GM23338 (cell line): ENCODE measurements at regions not wholly inside any gene's neighbourhood (a gene's known extent, or its start where the extent isn't known, plus 50 kb on each side); places are given as distances from the start of the nearest gene placed in this dataset.

Source experiments
- ATAC-seq: fragments of 200-7000 bp; cut with Tn5 transposase; 3 replicates; pipeline ENCODE4 v1.9.1; 2020
- DNase-seq: peaks from one replicate; pipeline ENCODE4 v3.0.0-alpha.2; 2015; ENCODE audit warnings: low spot score
- H2AFZ ChIP-seq: fragments of 200-600 bp; sonication (generic); 2 replicates; pipeline ENCODE4 v1.8.0; 2016; ENCODE audit warnings: antibody characterized with exemption, mild to moderate bottlenecking, moderate library complexity
- H3F3A ChIP-seq: fragments of 200-600 bp; sonication (generic); replicated peaks from 2 replicates; pipeline ENCODE4 v1.8.0; 2017; ENCODE audit warnings: antibody characterized with exemption, mixed run types, low read depth
- H3K27ac ChIP-seq: fragments of 200-600 bp; sonication (generic); 2 replicates; pipeline ENCODE4 v1.6.1; 2016; ENCODE audit warnings: low read depth
- H3K27me3 ChIP-seq: fragments of 200-600 bp; sonication (generic); 2 replicates; pipeline ENCODE4 v1.8.0; 2016; ENCODE audit warnings: mild to moderate bottlenecking, mixed run types, moderate library complexity; ENCODE audit not compliant: insufficient read depth
- H3K36me3 ChIP-seq: fragments of 200-600 bp; sonication (generic); 2 replicates; pipeline ENCODE4 v1.8.0; 2016; ENCODE audit warnings: mild to moderate bottlenecking; ENCODE audit not compliant: insufficient read depth
- H3K4me1 ChIP-seq: fragments of 200-600 bp; sonication (generic); 2 replicates; pipeline ENCODE4 v1.8.0; 2016; ENCODE audit warnings: mild to moderate bottlenecking, moderate library complexity; ENCODE audit not compliant: insufficient read depth
- H3K4me2 ChIP-seq: fragments of 200-600 bp; sonication (generic); 2 replicates; pipeline ENCODE4 v1.7.1; 2017; ENCODE audit warnings: mixed run types
- H3K4me3 ChIP-seq: fragments of 200-600 bp; sonication (generic); 2 replicates; pipeline ENCODE4 v1.6.1; 2016; ENCODE audit warnings: mixed run types
- H3K79me2 ChIP-seq: fragments of 200-600 bp; sonication (generic); replicated peaks from 2 replicates; pipeline ENCODE4 v1.8.0; 2017; ENCODE audit warnings: mild to moderate bottlenecking; ENCODE audit not compliant: insufficient read depth
- H3K9me2 ChIP-seq: fragments of 200-600 bp; sonication (generic); 2 replicates; pipeline ENCODE4 v1.8.0; 2017; ENCODE audit not compliant: insufficient read depth
- H4K20me1 ChIP-seq: fragments of 200-600 bp; sonication (generic); replicated peaks from 2 replicates; pipeline ENCODE4 v1.8.0; 2017; ENCODE audit warnings: mild to moderate bottlenecking; ENCODE audit not compliant: insufficient read depth
- H3K27ac Mint-ChIP-seq: 2 replicates; pipeline ENCODE4 v1.8.0; 2020; ENCODE audit warnings: inconsistent platforms, mild to moderate bottlenecking, moderate library complexity, mixed read lengths
- H3K27me3 Mint-ChIP-seq: 3 replicates; pipeline ENCODE4 v1.8.0; 2022; ENCODE audit warnings: low read depth, mild to moderate bottlenecking, moderate library complexity, mixed read lengths, inconsistent platforms; ENCODE audit not compliant: insufficient read depth, poor library complexity
- H3K36me3 Mint-ChIP-seq: 3 replicates; pipeline ENCODE4 v1.8.0; 2021; ENCODE audit warnings: low read depth, mild to moderate bottlenecking, inconsistent platforms, moderate library complexity, mixed read lengths
- H3K4me1 Mint-ChIP-seq: 3 replicates; pipeline ENCODE4 v1.8.0; 2020; ENCODE audit warnings: mild to moderate bottlenecking, inconsistent platforms, mixed read lengths
- H3K4me3 Mint-ChIP-seq: 3 replicates; pipeline ENCODE4 v1.8.0; 2021; ENCODE audit warnings: moderate library complexity, mild to moderate bottlenecking, inconsistent platforms, mixed read lengths
- H3K9me3 Mint-ChIP-seq: 3 replicates; pipeline ENCODE4 v1.8.0; 2020; ENCODE audit warnings: moderate library complexity, mild to moderate bottlenecking, inconsistent platforms, mixed read lengths
- EZH2 ChIP-seq: fragments of 200-600 bp; sonication (generic); IDR thresholded peaks from one replicate; pipeline ENCODE4 v1.8.0; 2017; ENCODE audit warnings: antibody characterized with exemption, mild to moderate bottlenecking, low read depth; ENCODE audit not compliant: unreplicated experiment
- TF ChIP-seq, protein P1 (sequence below): IDR thresholded peaks from one replicate; pipeline ENCODE4 v1.6.1; 2018; ENCODE audit warnings: antibody characterized with exemption; ENCODE audit not compliant: unreplicated experiment
- TF ChIP-seq, protein P2 (sequence below): fragments of 250-450 bp; sonication (Bioruptor Pico); IDR thresholded peaks from 2 replicates; pipeline ENCODE4 v1.5.0; 2020; ENCODE audit warnings: mild to moderate bottlenecking, moderate library complexity

DNA sequence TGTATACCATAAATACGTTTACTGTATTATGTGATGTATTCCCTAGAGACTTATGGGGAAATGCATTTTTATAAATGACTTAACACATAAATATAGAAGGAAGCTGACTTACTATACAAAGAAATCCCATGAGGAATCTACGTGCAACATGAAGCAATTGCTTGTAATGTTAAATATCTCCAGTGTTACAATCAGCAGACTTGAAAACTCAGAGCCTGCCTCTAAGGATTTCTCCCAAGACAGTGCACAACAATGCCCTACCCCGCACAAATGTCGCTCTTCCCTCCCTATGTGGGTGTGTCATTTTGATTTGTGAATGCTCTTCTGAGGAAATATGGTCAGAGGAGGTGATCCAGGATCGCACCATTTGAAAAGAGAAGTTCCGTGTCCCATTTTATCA, 629.0 kb downstream of the NR2F2 start (continued):
- TF ChIP-seq EZH2 = no peak

DNA sequence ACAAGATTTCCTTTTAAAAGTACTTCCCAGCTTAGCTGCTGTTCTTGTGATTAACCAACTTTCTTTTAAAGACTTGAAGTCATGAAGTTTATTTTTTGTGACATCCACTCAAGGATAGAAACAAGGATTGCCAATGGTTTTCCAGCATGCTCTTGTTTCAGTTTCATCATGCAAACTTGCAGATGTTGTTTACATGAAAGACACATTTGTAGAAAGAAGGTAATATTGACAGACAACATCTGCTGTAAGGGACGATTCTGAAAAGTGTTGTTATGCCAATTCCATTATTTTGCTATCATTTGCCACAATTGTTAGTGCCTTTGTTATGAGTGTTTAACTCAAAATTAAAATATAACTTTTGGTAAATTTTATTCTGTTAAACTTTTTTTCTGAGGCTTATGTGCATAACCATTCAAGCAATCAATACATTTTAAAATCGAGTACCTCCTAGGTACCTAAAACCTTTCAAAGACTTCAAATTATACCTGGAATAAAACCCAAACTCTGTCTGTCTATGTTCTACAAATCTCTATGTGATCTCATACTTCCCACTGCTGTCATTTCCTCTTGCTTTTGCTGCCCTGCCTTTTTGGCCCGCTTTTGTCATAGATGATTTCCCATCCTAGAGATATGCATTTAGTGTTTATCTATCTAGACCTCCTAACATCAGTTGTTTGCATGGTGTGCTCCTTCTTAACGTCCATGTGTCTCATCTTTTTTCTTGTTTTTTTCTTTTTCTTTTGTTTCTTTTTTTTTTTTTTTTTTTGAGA, 630.4 kb downstream of the NR2F2 start:
- H3K4me3 ChIP-seq = no peak overlapping the region
- H3K4me1 ChIP-seq = no peaks in the 10 kb centered on the region; the same call in 1 of the 2 replicates
- TF ChIP-seq, protein P1, sequence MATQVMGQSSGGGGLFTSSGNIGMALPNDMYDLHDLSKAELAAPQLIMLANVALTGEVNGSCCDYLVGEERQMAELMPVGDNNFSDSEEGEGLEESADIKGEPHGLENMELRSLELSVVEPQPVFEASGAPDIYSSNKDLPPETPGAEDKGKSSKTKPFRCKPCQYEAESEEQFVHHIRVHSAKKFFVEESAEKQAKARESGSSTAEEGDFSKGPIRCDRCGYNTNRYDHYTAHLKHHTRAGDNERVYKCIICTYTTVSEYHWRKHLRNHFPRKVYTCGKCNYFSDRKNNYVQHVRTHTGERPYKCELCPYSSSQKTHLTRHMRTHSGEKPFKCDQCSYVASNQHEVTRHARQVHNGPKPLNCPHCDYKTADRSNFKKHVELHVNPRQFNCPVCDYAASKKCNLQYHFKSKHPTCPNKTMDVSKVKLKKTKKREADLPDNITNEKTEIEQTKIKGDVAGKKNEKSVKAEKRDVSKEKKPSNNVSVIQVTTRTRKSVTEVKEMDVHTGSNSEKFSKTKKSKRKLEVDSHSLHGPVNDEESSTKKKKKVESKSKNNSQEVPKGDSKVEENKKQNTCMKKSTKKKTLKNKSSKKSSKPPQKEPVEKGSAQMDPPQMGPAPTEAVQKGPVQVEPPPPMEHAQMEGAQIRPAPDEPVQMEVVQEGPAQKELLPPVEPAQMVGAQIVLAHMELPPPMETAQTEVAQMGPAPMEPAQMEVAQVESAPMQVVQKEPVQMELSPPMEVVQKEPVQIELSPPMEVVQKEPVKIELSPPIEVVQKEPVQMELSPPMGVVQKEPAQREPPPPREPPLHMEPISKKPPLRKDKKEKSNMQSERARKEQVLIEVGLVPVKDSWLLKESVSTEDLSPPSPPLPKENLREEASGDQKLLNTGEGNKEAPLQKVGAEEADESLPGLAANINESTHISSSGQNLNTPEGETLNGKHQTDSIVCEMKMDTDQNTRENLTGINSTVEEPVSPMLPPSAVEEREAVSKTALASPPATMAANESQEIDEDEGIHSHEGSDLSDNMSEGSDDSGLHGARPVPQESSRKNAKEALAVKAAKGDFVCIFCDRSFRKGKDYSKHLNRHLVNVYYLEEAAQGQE = no peak
- TF ChIP-seq, protein P2, sequence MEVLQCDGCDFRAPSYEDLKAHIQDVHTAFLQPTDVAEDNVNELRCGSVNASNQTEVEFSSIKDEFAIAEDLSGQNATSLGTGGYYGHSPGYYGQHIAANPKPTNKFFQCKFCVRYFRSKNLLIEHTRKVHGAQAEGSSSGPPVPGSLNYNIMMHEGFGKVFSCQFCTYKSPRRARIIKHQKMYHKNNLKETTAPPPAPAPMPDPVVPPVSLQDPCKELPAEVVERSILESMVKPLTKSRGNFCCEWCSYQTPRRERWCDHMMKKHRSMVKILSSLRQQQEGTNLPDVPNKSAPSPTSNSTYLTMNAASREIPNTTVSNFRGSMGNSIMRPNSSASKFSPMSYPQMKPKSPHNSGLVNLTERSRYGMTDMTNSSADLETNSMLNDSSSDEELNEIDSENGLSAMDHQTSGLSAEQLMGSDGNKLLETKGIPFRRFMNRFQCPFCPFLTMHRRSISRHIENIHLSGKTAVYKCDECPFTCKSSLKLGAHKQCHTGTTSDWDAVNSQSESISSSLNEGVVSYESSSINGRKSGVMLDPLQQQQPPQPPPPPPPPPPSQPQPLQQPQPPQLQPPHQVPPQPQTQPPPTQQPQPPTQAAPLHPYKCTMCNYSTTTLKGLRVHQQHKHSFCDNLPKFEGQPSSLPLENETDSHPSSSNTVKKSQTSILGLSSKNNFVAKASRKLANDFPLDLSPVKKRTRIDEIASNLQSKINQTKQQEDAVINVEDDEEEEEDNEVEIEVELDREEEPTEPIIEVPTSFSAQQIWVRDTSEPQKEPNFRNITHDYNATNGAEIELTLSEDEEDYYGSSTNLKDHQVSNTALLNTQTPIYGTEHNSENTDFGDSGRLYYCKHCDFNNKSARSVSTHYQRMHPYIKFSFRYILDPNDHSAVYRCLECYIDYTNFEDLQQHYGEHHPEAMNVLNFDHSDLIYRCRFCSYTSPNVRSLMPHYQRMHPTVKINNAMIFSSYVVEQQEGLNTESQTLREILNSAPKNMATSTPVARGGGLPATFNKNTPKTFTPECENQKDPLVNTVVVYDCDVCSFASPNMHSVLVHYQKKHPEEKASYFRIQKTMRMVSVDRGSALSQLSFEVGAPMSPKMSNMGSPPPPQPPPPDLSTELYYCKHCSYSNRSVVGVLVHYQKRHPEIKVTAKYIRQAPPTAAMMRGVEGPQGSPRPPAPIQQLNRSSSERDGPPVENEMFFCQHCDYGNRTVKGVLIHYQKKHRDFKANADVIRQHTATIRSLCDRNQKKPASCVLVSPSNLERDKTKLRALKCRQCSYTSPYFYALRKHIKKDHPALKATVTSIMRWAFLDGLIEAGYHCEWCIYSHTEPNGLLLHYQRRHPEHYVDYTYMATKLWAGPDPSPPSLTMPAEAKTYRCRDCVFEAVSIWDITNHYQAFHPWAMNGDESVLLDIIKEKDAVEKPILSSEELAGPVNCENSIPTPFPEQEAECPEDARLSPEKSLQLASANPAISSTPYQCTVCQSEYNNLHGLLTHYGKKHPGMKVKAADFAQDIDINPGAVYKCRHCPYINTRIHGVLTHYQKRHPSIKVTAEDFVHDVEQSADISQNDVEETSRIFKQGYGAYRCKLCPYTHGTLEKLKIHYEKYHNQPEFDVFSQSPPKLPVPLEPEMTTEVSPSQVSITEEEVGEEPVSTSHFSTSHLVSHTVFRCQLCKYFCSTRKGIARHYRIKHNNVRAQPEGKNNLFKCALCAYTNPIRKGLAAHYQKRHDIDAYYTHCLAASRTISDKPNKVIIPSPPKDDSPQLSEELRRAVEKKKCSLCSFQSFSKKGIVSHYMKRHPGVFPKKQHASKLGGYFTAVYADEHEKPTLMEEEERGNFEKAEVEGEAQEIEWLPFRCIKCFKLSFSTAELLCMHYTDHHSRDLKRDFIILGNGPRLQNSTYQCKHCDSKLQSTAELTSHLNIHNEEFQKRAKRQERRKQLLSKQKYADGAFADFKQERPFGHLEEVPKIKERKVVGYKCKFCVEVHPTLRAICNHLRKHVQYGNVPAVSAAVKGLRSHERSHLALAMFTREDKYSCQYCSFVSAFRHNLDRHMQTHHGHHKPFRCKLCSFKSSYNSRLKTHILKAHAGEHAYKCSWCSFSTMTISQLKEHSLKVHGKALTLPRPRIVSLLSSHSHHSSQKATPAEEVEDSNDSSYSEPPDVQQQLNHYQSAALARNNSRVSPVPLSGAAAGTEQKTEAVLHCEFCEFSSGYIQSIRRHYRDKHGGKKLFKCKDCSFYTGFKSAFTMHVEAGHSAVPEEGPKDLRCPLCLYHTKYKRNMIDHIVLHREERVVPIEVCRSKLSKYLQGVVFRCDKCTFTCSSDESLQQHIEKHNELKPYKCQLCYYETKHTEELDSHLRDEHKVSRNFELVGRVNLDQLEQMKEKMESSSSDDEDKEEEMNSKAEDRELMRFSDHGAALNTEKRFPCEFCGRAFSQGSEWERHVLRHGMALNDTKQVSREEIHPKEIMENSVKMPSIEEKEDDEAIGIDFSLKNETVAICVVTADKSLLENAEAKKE = no peak
- H3K4me2 ChIP-seq = no peak overlapping the region
- H3K27me3 Mint-ChIP-seq = peaks cover 4% of the 10 kb centered on the region
- H3K36me3 Mint-ChIP-seq = no peaks in the 10 kb centered on the region
- H3K27me3 ChIP-seq = no peaks in the 10 kb centered on the region
- no peaks in the 10 kb centered on the region for H3K4me1 Mint-ChIP-seq
- no peaks in the 10 kb centered on the region for H3K36me3 ChIP-seq
- no peak overlapping the region for H3K4me3 Mint-ChIP-seq
- H3K27ac Mint-ChIP-seq = no peak overlapping the region
- no peaks in the 10 kb centered on the region for H3F3A ChIP-seq
- no peaks in the 10 kb centered on the region for H3K79me2 ChIP-seq
- no peaks in the 10 kb centered on the region for H4K20me1 ChIP-seq
- DNase-seq (no peak), ATAC-seq (no peak)
- H2AFZ ChIP-seq = no peak overlapping the region
- H3K27ac ChIP-seq = no peak overlapping the region
- peaks cover 5% of the 10 kb centered on the region; the same call in 1 of the 2 replicates for H3K9me2 ChIP-seq
- no peaks in the 10 kb centered on the region for H3K9me3 Mint-ChIP-seq
